GM19043 (cell line): ENCODE measurements at regions not wholly inside any gene's neighbourhood (a gene's known extent, or its start where the extent isn't known, plus 50 kb on each side); places are given as distances from the start of the nearest gene placed in this dataset.
"Not testable (repeated sequence)": the region's sequence is repeated elsewhere in the genome, so short reads cannot be mapped to it uniquely, and the experiment has no call there.

Source experiments
- ATAC-seq: cut with Tn5 transposase; IDR thresholded peaks from one replicate; pipeline ENCODE4 v1.9.1; 2021; ENCODE audit warnings: low read depth; ENCODE audit not compliant: unreplicated experiment

- ATAC-seq, result no peak
Observed at GRCh38 chr2:234376229-234376628, 120.7 kb downstream of the ARL4C start.

DNA sequence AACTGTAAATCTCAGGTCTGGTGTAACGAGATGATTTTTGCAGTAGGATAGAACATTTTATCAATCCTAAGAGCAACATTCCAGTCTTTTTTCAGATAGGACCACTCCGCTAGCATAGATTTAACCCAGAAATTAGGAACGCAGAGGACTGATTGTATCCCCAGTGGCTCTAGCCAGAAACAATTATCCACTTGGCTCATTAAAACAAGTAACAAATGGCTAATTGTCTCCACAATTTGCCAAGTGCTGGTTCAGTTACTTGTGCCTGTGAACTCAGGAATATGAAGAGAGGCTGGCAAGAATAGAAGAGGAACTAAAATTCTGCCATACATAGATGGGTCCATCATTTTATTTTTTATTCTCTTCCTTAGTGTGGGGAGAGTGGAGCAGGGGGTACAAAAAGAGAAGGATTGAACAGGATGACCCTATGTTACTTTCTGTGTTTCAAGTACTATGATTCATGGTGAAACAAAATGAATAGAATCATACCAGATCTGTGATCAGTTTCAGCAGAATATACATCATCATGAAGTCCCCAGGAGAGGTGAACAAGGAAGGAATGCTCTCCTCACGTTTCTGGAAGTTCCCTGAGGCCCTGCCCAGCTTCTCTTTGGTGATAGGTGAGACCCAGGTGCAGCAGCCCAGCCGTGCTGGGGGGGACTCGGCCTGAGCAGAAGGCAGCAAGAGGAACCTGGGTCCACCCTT, 121.6 kb downstream of the ARL4C start:
- no peak for ATAC-seq

DNA sequence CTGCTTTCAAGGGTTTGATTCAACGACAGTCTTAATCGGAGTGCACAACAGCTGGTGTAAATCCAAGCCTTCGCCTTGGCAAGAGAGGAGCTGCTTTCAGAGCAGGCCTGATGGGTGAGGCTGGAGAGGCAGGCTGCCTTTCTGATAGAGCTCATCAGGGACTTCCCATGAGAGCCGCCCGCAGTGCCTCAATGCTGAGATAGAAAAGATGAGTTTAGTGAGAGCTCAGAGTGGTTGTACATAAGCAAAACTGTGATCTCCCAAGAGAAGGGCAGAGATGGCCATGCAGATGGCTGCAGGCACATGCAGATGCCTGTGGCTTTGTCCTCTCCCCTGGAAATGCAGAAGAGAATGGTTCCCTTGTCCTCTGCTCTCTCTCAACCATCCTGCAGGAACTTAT, 122.1 kb downstream of the ARL4C start:
- no peak for ATAC-seq

DNA sequence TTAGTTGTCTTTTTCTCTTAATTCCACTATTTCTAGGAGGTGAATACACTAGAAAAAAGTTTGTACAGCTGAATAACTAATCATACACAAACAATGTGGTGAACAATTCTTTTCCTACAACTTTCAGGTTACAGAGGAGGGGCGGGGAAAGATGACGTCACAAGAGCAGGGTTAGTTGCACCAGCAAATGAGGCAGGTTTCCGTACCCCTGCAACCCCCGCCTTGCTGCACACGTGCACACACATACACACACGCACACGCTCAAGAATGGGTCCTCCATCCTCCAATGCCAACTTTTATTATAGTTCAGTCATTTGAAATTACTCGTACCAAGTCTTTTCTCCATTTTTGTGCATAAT, 122.8 kb downstream of the ARL4C start:
- ATAC-seq, result no peak

GRCh38 chr2:234373481-234374149, 123.3 kb downstream of the ARL4C start:
- no peak for ATAC-seq

- no peak for ATAC-seq
Observed at GRCh38 chr2:234373060-234373459, 123.8 kb downstream of the ARL4C start.

DNA sequence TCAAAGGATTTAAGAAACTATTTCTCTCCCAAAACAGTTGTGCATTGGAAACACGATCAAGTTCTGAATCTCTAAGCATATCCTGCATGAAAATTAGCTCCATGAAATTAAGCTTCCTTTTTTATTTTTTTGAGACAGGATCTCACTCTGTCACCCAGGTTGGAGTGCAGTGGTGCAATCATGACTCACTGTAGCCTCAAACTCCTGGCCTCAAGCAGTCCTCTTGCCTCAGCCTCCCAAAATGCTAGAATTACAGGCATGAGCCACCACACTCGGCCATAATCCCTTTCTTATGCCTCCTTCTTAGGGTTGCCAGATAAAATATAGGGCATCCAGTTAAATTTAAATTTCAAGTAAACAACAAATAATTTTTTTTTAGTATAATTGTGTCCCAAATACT, 124.4 kb downstream of the ARL4C start:
- ATAC-seq, result no peak

DNA sequence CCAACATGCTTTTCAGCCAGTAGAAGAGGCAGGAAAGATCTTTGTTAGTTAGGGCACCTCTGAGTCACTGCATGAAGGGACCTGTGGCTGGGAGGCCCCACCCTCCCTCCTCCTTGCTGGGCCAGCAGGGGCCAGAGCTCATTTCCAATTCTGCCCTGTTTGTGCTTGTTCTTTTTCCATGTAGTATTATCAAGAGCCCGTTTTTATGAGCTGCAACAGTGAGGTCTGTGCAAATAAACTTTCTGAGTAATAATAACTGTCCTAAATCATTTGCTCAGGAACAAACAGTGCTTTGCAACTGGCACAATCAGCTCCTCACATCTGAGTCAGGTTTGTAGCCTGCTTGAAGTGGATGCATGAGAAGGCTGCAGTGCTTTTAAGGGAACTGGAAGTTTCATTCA, 128.0 kb downstream of the ARL4C start:
- ATAC-seq, result no peak

GRCh38 chr2:234366891-234367290, 130.0 kb downstream of the ARL4C start:
- ATAC-seq, result no peak

GRCh38 chr2:234364661-234365060, 132.2 kb downstream of the ARL4C start:
- ATAC-seq, result no peak

- no peak for ATAC-seq
Observed at GRCh38 chr2:234363647-234364294, 133.1 kb downstream of the ARL4C start.

GRCh38 chr2:234363011-234363487, 133.8 kb downstream of the ARL4C start:
- ATAC-seq, result no peak

DNA sequence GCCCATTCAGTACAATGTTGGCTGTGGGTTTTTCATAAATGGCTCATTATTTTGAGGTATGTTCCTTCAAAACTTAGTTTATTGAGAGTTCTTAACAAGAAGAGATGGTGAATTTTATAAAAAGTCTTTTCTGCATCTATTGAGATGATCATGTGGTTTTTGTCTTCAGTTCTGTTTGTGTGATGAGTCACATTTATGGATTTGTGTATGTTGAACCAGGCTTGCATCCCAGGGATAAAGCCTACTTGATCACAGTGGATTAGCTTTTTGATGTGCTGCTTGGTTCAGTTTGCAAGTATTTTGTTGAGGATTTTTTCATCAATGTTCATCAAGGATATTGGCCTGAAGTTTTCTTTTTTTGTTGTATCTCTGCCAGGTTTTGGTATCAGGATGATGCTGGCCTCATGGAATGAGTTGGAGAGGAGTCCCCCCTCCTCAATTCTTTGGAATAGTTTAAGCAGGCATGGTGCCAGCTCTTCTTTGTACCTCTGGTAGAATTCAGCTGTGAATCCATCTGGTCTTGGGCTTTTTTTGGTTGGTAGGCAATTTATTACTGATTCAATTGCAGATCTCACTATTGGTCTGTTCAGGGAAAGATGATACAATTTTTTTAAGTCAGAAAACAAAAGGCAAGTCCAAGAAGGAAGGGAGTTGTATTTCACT, 136.4 kb downstream of the ARL4C start:
- not testable (repeated sequence) for ATAC-seq

- ATAC-seq, result no peak
Observed at GRCh38 chr2:234357666-234358065, 139.2 kb downstream of the ARL4C start.

- no peak for ATAC-seq
Observed at GRCh38 chr2:234355808-234356365, 141.0 kb downstream of the ARL4C start.

GRCh38 chr2:234355021-234355720, 141.7 kb downstream of the ARL4C start:
- ATAC-seq, result no peak

GRCh38 chr2:234352270-234352669, 144.6 kb downstream of the ARL4C start:
- ATAC-seq, result no peak

GRCh38 chr2:234351866-234352265, 145.0 kb downstream of the ARL4C start:
- ATAC-seq, result not testable (repeated sequence)

- ATAC-seq, result no peak
Observed at GRCh38 chr2:234348081-234348480, 148.8 kb downstream of the ARL4C start.

- no peak for ATAC-seq
Observed at GRCh38 chr2:234345921-234346320, 151.0 kb downstream of the ARL4C start.
